ENCODE measurements at regions not wholly inside any gene's neighbourhood (a gene's known extent, or its start where the extent isn't known, plus 50 kb on each side); places are given as distances from the start of the nearest gene placed in this dataset.
"Not testable (repeated sequence)": the region's sequence is repeated elsewhere in the genome, so short reads cannot be mapped to it uniquely, and the experiment has no call there.

GRCh38 chr12:46635818-46636217 lies 190.0 kb downstream of the SLC38A4 start:
- Histone ChIP-seq H3K36me3 (replicated peaks) (no peaks in the 10 kb centered on the region), H3K27ac (no peak overlapping the region), H3K4me3 (ENCODE audit: low read depth, low read length) (no peak overlapping the region), H3K27me3 (replicated peaks) (no peaks in the 10 kb centered on the region)
- no peak for DNase-seq
- in situ Hi-C loops (cut with HindIII; ENCODE audit: low pct_ligation_motif_present, low sequenced_read_pairs) = no loop called here
- TF ChIP-seq CTCF (IDR thresholded peaks at IDR 0.05; ENCODE audit: low read depth, low read length, missing control alignments) = no peak

- DNase-seq = no peak
- TF ChIP-seq CTCF (IDR thresholded peaks at IDR 0.05; ENCODE audit: low read depth, low read length, missing control alignments) = no peak
- no peak overlapping the region for H3K4me3 ChIP-seq (ENCODE audit: low read depth, low read length)
- no peaks in the 10 kb centered on the region for H3K36me3 ChIP-seq (replicated peaks)
- in situ Hi-C loops (cut with HindIII; ENCODE audit: low pct_ligation_motif_present, low sequenced_read_pairs) = no loop called here
- H3K27ac ChIP-seq = no peak overlapping the region
- H3K27me3 ChIP-seq (replicated peaks) = no peaks in the 10 kb centered on the region
These were observed 196.2 kb downstream of the SLC38A4 start for GRCh38 chr12:46629331-46630229.

GRCh38 chr12:46628176-46628575 lies 197.6 kb downstream of the SLC38A4 start:
- H3K4me3 ChIP-seq (ENCODE audit: low read depth, low read length) = no peak overlapping the region
- no peaks in the 10 kb centered on the region for H3K27me3 ChIP-seq (replicated peaks)
- no peak overlapping the region for H3K27ac ChIP-seq
- in situ Hi-C loops (cut with HindIII; ENCODE audit: low pct_ligation_motif_present, low sequenced_read_pairs) = no loop called here
- no peak for DNase-seq
- no peak for TF ChIP-seq CTCF (IDR thresholded peaks at IDR 0.05; ENCODE audit: low read depth, low read length, missing control alignments)
- H3K36me3 ChIP-seq (replicated peaks) = no peaks in the 10 kb centered on the region

GRCh38 chr12:46627686-46628085 lies 198.1 kb downstream of the SLC38A4 start:
- Histone ChIP-seq H3K27me3 (replicated peaks) (no peaks in the 10 kb centered on the region), H3K4me3 (ENCODE audit: low read depth, low read length) (no peak overlapping the region), H3K36me3 (replicated peaks) (no peaks in the 10 kb centered on the region), H3K27ac (no peak overlapping the region)
- in situ Hi-C loops (cut with HindIII; ENCODE audit: low pct_ligation_motif_present, low sequenced_read_pairs) = no loop called here
- no peak for DNase-seq
- no peak for TF ChIP-seq CTCF (IDR thresholded peaks at IDR 0.05; ENCODE audit: low read depth, low read length, missing control alignments)

GRCh38 chr12:46619474-46619873 lies 206.3 kb downstream of the SLC38A4 start:
- H3K4me3 ChIP-seq (ENCODE audit: low read depth, low read length); H3K27me3 ChIP-seq (replicated peaks); in situ Hi-C loops (cut with HindIII; ENCODE audit: low pct_ligation_motif_present, low sequenced_read_pairs); H3K36me3 ChIP-seq (replicated peaks); H3K27ac ChIP-seq; DNase-seq: not testable (repeated sequence)

- H3K36me3 ChIP-seq (replicated peaks); H3K27me3 ChIP-seq (replicated peaks); in situ Hi-C loops (cut with HindIII; ENCODE audit: low pct_ligation_motif_present, low sequenced_read_pairs); DNase-seq; H3K4me3 ChIP-seq (ENCODE audit: low read depth, low read length); H3K27ac ChIP-seq: not testable (repeated sequence)
These were observed 208.1 kb downstream of the SLC38A4 start for GRCh38 chr12:46617737-46618136.

GRCh38 chr12:46617167-46617566 lies 208.6 kb downstream of the SLC38A4 start:
- Histone ChIP-seq H3K4me3 (ENCODE audit: low read depth, low read length) (no peak overlapping the region), H3K27ac (no peak overlapping the region), H3K36me3 (replicated peaks) (no peaks in the 10 kb centered on the region), H3K27me3 (replicated peaks) (no peaks in the 10 kb centered on the region)
- peak; percentile 11 for DNase-seq
- in situ Hi-C loops (cut with HindIII; ENCODE audit: low pct_ligation_motif_present, low sequenced_read_pairs) = no loop called here
- no peak for TF ChIP-seq CTCF (IDR thresholded peaks at IDR 0.05; ENCODE audit: low read depth, low read length, missing control alignments)

Data from brain microvascular endothelial cell (primary cell).